ENCODE measurements at regions not wholly inside any gene's neighbourhood (a gene's known extent, or its start where the extent isn't known, plus 50 kb on each side); places are given as distances from the start of the nearest gene placed in this dataset.
"Not testable (repeated sequence)": the region's sequence is repeated elsewhere in the genome, so short reads cannot be mapped to it uniquely, and the experiment has no call there.

- H3K27me3 ChIP-seq (ENCODE audit: control insufficient read depth, insufficient read depth, low read length): no peaks in the 10 kb centered on the region
- peaks cover 15% of the 10 kb centered on the region for H3K36me3 ChIP-seq (ENCODE audit: control insufficient read depth, insufficient read depth, low read length)
- H3K4me1 ChIP-seq (ENCODE audit: control insufficient read depth, insufficient read depth, low read length, poor library complexity, severe bottlenecking): no peaks in the 10 kb centered on the region
- Mint-ChIP-seq H3K4me3 (no peak overlapping the region), H3K27me3 (no peaks in the 10 kb centered on the region), H3K4me1 (peaks cover 0 to 14% (median 2%) of the 10 kb centered on the region in 4 donors), H3K27ac (no peak overlapping the region), H3K9me3 (no peaks in the 10 kb centered on the region), H3K36me3 (no peaks in the 10 kb centered on the region)
- ATAC-seq (ENCODE audit: low read depth in 2 of 2) (no peak), DNase-seq (no peak)
- no peaks in the 10 kb centered on the region for H3K9me3 ChIP-seq (ENCODE audit: control insufficient read depth in 2 of 2, low read length in 2 of 2)
- no peak overlapping the region for H3K27ac ChIP-seq (ENCODE audit: insufficient read depth, low read length, poor library complexity, severe bottlenecking)
- no peak overlapping the region for H3K4me3 ChIP-seq (ENCODE audit: low read depth, low read length)
Observed at GRCh38 chrY:19589664-19590063, 154.9 kb downstream of the KDM5D start.

GRCh38 chrY:19587311-19587710 is 157.2 kb downstream of the KDM5D start:
- ATAC-seq (ENCODE audit: low read depth in 2 of 2) (no peak), DNase-seq (no peak)
- H3K36me3 ChIP-seq (ENCODE audit: control insufficient read depth, insufficient read depth, low read length): peaks cover 9% of the 10 kb centered on the region
- no peak overlapping the region for H3K27ac ChIP-seq (ENCODE audit: insufficient read depth, low read length, poor library complexity, severe bottlenecking)
- no peak overlapping the region for H3K4me3 Mint-ChIP-seq
- H3K36me3 Mint-ChIP-seq: no peaks in the 10 kb centered on the region
- no peaks in the 10 kb centered on the region for H3K27me3 Mint-ChIP-seq
- no peak overlapping the region for H3K4me3 ChIP-seq (ENCODE audit: low read depth, low read length)
- H3K4me1 ChIP-seq (ENCODE audit: control insufficient read depth, insufficient read depth, low read length, poor library complexity, severe bottlenecking): no peaks in the 10 kb centered on the region
- no peaks in the 10 kb centered on the region for H3K9me3 Mint-ChIP-seq
- H3K27ac Mint-ChIP-seq: peak overlapping the region in 1 of 3 donors; percentile 76
- H3K4me1 Mint-ChIP-seq: peaks cover 0 to 26% (median 3%) of the 10 kb centered on the region in 4 donors
- no peaks in the 10 kb centered on the region for H3K27me3 ChIP-seq (ENCODE audit: control insufficient read depth, insufficient read depth, low read length)
- H3K9me3 ChIP-seq (ENCODE audit: control insufficient read depth in 2 of 2, low read length in 2 of 2): no peaks in the 10 kb centered on the region

- not testable (repeated sequence) for H3K27me3 ChIP-seq (ENCODE audit: control insufficient read depth, insufficient read depth, low read length); H3K4me1 ChIP-seq (ENCODE audit: control insufficient read depth, insufficient read depth, low read length, poor library complexity, severe bottlenecking); H3K36me3 Mint-ChIP-seq; H3K36me3 ChIP-seq (ENCODE audit: control insufficient read depth, insufficient read depth, low read length); H3K27me3 Mint-ChIP-seq; H3K9me3 ChIP-seq (ENCODE audit: control insufficient read depth in 2 of 2, low read length in 2 of 2); DNase-seq; H3K9me3 Mint-ChIP-seq; H3K4me3 ChIP-seq (ENCODE audit: low read depth, low read length); ATAC-seq (ENCODE audit: low read depth in 2 of 2); H3K27ac ChIP-seq (ENCODE audit: insufficient read depth, low read length, poor library complexity, severe bottlenecking)
- peak overlapping the region in 1 of 4 donors; percentile 67 for H3K4me3 Mint-ChIP-seq
- H3K27ac Mint-ChIP-seq: peak overlapping the region in 1 of 3 donors; percentile 93
- peaks cover 0 to 42% (median 9%) of the 10 kb centered on the region in 4 donors for H3K4me1 Mint-ChIP-seq
Observed at GRCh38 chrY:19580990-19581389, 163.5 kb downstream of the KDM5D start.

- Mint-ChIP-seq H3K4me1 (peaks cover 0 to 42% (median 11%) of the 10 kb centered on the region in 4 donors), H3K36me3 (no peaks in the 10 kb centered on the region), H3K27ac (no peak overlapping the region), H3K27me3 (no peaks in the 10 kb centered on the region), H3K4me3 (no peak overlapping the region), H3K9me3 (no peaks in the 10 kb centered on the region)
- no peaks in the 10 kb centered on the region for H3K36me3 ChIP-seq (ENCODE audit: control insufficient read depth, insufficient read depth, low read length)
- H3K9me3 ChIP-seq (ENCODE audit: control insufficient read depth in 2 of 2, low read length in 2 of 2): no peaks in the 10 kb centered on the region
- H3K27me3 ChIP-seq (ENCODE audit: control insufficient read depth, insufficient read depth, low read length): no peaks in the 10 kb centered on the region
- DNase-seq (no peak), ATAC-seq (ENCODE audit: low read depth in 2 of 2) (no peak)
- H3K27ac ChIP-seq (ENCODE audit: insufficient read depth, low read length, poor library complexity, severe bottlenecking): no peak overlapping the region
- H3K4me1 ChIP-seq (ENCODE audit: control insufficient read depth, insufficient read depth, low read length, poor library complexity, severe bottlenecking): no peaks in the 10 kb centered on the region
- H3K4me3 ChIP-seq (ENCODE audit: low read depth, low read length): no peak overlapping the region
Observed at GRCh38 chrY:19578281-19578874, 166.1 kb downstream of the KDM5D start.

GRCh38 chrY:19577250-19577649 is 167.3 kb downstream of the KDM5D start:
- peaks cover 0 to 44% (median 15%) of the 10 kb centered on the region in 4 donors for H3K4me1 Mint-ChIP-seq
- Histone ChIP-seq H3K36me3 (ENCODE audit: control insufficient read depth, insufficient read depth, low read length) (no peaks in the 10 kb centered on the region), H3K4me1 (ENCODE audit: control insufficient read depth, insufficient read depth, low read length, poor library complexity, severe bottlenecking) (no peaks in the 10 kb centered on the region), H3K27ac (ENCODE audit: insufficient read depth, low read length, poor library complexity, severe bottlenecking) (no peak overlapping the region), H3K27me3 (ENCODE audit: control insufficient read depth, insufficient read depth, low read length) (no peaks in the 10 kb centered on the region), H3K9me3 (ENCODE audit: control insufficient read depth in 2 of 2, low read length in 2 of 2) (no peaks in the 10 kb centered on the region), H3K4me3 (ENCODE audit: low read depth, low read length) (no peak overlapping the region)
- DNase-seq: no peak
- H3K4me3 Mint-ChIP-seq: no peak overlapping the region
- ATAC-seq (ENCODE audit: low read depth in 2 of 2): no peak
- no peaks in the 10 kb centered on the region for H3K27me3 Mint-ChIP-seq
- no peaks in the 10 kb centered on the region for H3K36me3 Mint-ChIP-seq
- no peaks in the 10 kb centered on the region for H3K9me3 Mint-ChIP-seq
- no peak overlapping the region for H3K27ac Mint-ChIP-seq

- no peaks in the 10 kb centered on the region for H3K9me3 ChIP-seq (ENCODE audit: control insufficient read depth in 2 of 2, low read length in 2 of 2)
- H3K4me3 ChIP-seq (ENCODE audit: low read depth, low read length): no peak overlapping the region
- H3K9me3 Mint-ChIP-seq: no peaks in the 10 kb centered on the region
- no peak overlapping the region for H3K27ac Mint-ChIP-seq
- H3K27me3 Mint-ChIP-seq: no peaks in the 10 kb centered on the region
- H3K4me1 ChIP-seq (ENCODE audit: control insufficient read depth, insufficient read depth, low read length, poor library complexity, severe bottlenecking): no peaks in the 10 kb centered on the region
- no peak overlapping the region for H3K4me3 Mint-ChIP-seq
- no peaks in the 10 kb centered on the region for H3K36me3 Mint-ChIP-seq
- no peak overlapping the region for H3K27ac ChIP-seq (ENCODE audit: insufficient read depth, low read length, poor library complexity, severe bottlenecking)
- no peak for ATAC-seq (ENCODE audit: low read depth in 2 of 2)
- DNase-seq: no peak
- peaks cover 0 to 45% (median 14%) of the 10 kb centered on the region in 4 donors for H3K4me1 Mint-ChIP-seq
- H3K27me3 ChIP-seq (ENCODE audit: control insufficient read depth, insufficient read depth, low read length): no peaks in the 10 kb centered on the region
- no peaks in the 10 kb centered on the region for H3K36me3 ChIP-seq (ENCODE audit: control insufficient read depth, insufficient read depth, low read length)
Observed at GRCh38 chrY:19574939-19575338, 169.6 kb downstream of the KDM5D start.

GRCh38 chrY:19573646-19574045 is 170.9 kb downstream of the KDM5D start:
- no peak overlapping the region for H3K4me3 ChIP-seq (ENCODE audit: low read depth, low read length)
- no peaks in the 10 kb centered on the region for H3K27me3 Mint-ChIP-seq
- no peak overlapping the region for H3K27ac ChIP-seq (ENCODE audit: insufficient read depth, low read length, poor library complexity, severe bottlenecking)
- no peak for DNase-seq
- no peaks in the 10 kb centered on the region for H3K9me3 Mint-ChIP-seq
- no peak overlapping the region for H3K4me3 Mint-ChIP-seq
- H3K27ac Mint-ChIP-seq: no peak overlapping the region
- ATAC-seq (ENCODE audit: low read depth in 2 of 2): no peak
- no peaks in the 10 kb centered on the region for H3K36me3 ChIP-seq (ENCODE audit: control insufficient read depth, insufficient read depth, low read length)
- H3K36me3 Mint-ChIP-seq: no peaks in the 10 kb centered on the region
- no peaks in the 10 kb centered on the region for H3K27me3 ChIP-seq (ENCODE audit: control insufficient read depth, insufficient read depth, low read length)
- H3K4me1 Mint-ChIP-seq: peaks cover 0 to 46% (median 13%) of the 10 kb centered on the region in 4 donors
- H3K4me1 ChIP-seq (ENCODE audit: control insufficient read depth, insufficient read depth, low read length, poor library complexity, severe bottlenecking): no peaks in the 10 kb centered on the region
- no peaks in the 10 kb centered on the region for H3K9me3 ChIP-seq (ENCODE audit: control insufficient read depth in 2 of 2, low read length in 2 of 2)

GRCh38 chrY:19570999-19571398 is 173.5 kb downstream of the KDM5D start:
- Histone ChIP-seq H3K27me3 (ENCODE audit: control insufficient read depth, insufficient read depth, low read length) (no peaks in the 10 kb centered on the region), H3K36me3 (ENCODE audit: control insufficient read depth, insufficient read depth, low read length) (no peaks in the 10 kb centered on the region), H3K4me3 (ENCODE audit: low read depth, low read length) (peak overlapping the region; percentile 91), H3K4me1 (ENCODE audit: control insufficient read depth, insufficient read depth, low read length, poor library complexity, severe bottlenecking) (peaks cover 3% of the 10 kb centered on the region), H3K27ac (ENCODE audit: insufficient read depth, low read length, poor library complexity, severe bottlenecking) (no peak overlapping the region), H3K9me3 (ENCODE audit: control insufficient read depth in 2 of 2, low read length in 2 of 2) (no peaks in the 10 kb centered on the region)
- H3K27ac Mint-ChIP-seq: no peak overlapping the region
- DNase-seq (no peak), ATAC-seq (ENCODE audit: low read depth in 2 of 2) (no peak)
- H3K4me3 Mint-ChIP-seq: peak overlapping the region in 1 of 4 donors; percentile 86
- no peaks in the 10 kb centered on the region for H3K9me3 Mint-ChIP-seq
- H3K4me1 Mint-ChIP-seq: peaks cover 0 to 53% (median 14%) of the 10 kb centered on the region in 4 donors
- no peaks in the 10 kb centered on the region for H3K36me3 Mint-ChIP-seq
- H3K27me3 Mint-ChIP-seq: peaks cover 8% of the 10 kb centered on the region
